HG03565 (cell line): ENCODE measurements at regions not wholly inside any gene's neighbourhood (a gene's known extent, or its start where the extent isn't known, plus 50 kb on each side); places are given as distances from the start of the nearest gene placed in this dataset.

ENCODE experiments used
- ATAC-seq: cut with Tn5 transposase; IDR thresholded peaks from one replicate; pipeline ENCODE4 v1.9.1; 2021; ENCODE audit warnings: mild to moderate bottlenecking, moderate library complexity; ENCODE audit not compliant: unreplicated experiment

DNA sequence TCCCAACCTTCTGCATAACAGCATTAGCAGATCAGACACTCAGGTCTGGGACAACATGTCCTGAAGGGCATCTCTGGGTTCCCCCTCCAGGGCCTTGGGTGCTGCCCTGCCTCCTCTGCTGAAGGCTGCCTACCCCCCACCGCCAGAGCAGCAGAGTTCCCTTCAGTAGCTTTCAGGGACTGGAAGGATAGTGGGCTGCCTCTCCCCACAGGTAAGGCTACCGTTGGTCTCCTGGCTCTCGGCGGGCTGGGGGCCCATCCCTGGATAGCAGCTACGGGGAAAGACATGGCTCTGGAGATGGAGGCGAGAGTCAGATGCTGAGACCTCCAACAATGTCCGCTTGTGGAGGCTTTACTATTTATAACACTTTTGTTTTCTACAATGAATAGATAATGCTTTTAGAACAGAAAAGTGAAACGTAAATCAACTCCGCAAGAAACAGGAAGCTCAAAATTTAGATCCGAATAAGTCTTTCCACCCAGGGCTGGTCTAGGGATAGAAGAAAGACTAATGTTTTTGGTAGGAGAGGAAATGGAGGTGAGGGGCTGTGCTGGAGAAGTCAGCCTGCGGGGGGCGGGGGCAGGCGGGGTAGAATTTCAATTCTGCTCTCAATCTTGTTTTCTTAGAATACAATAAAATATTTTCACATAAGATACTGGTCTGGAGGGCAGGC is 58.4 kb downstream of the ARL4C start:
- no peak for ATAC-seq

DNA sequence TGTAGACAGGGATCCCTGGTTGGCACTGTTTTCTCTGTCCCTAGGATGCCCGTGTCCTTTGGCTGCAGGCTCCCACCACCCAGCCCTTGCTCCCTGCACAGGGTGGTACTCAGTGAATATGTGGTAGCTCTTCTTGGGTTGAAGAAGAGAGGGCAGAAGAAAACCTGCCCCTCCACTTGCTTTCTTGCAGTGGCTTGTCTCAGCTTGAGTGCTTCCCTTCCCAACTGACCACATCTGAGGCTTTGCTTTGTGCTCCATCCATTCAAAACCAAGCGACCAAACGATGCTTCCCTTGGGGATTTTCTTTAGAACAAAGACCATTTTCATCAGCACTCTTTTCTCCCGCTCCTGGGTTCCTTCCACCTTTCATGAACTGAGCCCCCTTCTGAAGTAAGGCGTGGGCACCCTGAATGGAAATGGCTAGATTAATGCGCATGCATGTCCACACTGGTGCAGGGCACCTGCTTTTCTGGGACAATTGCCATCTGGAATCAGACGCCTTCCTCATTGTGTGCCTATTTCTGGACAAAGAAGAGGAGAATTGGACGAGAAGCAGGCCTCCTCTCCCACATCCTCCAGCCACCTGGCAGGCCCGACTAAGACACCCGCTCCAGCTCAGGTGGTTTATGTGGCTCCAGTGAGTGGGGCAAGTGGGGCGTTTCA is 59.1 kb downstream of the ARL4C start:
- no peak for ATAC-seq

DNA sequence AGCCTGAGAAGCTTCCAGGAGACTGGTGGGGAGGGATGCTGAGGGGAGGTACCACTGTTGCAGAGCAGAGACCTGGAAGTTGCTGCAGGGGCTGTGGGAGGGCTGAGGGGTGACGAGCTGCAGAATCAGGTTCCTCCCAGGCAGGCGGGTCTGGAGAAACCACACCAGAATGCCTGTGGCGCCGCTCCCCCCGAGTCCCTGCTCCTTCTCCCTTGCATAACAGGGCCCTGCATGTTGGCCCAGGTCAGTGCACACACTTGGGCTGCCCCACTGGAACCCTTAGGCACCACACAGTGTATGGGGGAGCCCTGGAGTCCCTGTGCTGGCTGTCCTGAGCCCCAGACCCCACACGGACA is 60.4 kb downstream of the ARL4C start:
- no peak for ATAC-seq

DNA sequence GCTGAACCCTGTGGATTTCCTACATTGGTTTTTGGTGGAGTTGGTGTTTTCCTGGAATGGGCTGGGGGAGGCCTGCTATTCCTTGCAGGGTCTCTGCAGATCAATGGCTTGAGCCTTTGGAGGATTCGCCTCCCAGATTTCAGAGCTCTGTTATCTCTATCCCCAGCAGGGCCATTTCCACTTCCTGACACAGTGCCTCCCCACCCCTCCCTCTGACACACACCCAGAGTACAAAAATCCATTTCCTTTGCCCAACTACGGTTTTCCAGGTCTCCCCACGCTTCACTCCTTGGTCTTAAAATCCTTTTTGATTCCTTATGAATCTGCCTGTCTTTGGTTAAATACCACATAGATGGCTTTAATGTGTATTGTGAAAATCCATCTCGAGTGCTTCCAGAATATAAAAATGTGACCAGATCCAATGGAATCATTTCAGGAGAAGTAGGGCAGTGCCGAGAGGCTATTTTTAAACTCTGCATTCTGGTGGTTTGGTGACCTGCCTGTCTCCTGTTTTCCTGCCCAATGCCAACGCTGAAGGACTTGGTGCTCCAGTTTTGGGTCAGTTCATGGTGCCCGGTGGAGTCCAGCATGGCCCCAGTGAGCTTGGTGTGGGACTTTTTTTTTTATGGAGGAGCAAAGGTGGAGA is 60.9 kb downstream of the ARL4C start:
- no peak for ATAC-seq

DNA sequence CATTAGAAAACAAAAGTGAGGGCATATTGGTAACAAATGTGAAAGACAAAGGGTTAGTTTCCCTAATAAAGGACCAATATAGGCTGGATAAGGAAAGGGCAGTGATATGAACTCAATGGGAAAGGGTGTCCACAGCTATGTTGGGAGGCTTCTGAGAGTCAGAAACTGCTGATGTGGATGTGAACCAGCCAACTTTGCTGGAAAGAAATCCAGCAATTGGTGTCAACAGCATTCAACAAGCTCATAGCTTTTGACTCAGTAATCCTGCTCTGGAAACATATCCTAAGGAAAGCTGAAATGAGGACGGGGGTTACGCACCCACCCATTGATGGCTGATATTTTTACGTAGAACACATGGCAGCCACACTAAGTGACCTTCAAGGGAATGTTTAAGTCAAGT is 63.7 kb downstream of the ARL4C start:
- ATAC-seq = no peak

DNA sequence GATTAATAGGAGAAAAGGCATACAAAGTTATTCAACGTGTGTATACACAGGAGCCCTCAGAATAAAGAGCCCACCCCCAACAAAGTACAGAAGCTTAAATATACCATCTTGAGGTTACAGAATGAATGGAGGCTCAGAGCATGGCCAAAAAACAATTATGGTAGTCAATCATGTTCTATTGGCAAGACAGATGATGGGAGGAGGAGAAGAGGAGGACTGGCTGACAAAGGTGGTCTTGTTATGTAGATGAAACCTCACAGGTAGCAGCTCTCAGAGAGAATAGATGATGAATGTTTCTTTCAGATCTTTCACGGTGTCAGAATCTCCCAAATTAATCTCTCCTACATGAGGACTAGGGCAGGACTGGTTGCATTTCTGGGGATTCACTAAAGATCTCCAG is 66.0 kb downstream of the ARL4C start:
- no peak for ATAC-seq

DNA sequence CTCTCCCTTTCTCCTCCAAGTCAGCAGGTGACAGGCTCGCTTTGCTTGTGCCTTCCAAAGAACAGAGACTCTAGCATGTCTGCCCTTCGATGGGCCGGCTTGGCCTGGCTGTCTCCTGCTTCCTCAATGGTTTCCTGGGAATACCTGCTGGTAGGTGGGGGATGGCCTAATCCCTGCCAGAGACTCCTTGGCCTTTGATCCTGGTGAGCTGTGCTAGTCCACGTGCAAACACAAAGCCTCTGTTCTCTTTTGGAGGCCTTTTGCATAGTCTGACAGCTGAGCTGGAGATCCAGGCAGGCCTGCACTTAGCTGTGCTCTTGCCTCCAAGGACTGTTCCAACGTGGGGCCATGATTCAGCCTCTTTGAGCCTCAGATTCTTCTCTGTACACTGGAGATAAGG is 67.6 kb downstream of the ARL4C start:
- no peak for ATAC-seq

DNA sequence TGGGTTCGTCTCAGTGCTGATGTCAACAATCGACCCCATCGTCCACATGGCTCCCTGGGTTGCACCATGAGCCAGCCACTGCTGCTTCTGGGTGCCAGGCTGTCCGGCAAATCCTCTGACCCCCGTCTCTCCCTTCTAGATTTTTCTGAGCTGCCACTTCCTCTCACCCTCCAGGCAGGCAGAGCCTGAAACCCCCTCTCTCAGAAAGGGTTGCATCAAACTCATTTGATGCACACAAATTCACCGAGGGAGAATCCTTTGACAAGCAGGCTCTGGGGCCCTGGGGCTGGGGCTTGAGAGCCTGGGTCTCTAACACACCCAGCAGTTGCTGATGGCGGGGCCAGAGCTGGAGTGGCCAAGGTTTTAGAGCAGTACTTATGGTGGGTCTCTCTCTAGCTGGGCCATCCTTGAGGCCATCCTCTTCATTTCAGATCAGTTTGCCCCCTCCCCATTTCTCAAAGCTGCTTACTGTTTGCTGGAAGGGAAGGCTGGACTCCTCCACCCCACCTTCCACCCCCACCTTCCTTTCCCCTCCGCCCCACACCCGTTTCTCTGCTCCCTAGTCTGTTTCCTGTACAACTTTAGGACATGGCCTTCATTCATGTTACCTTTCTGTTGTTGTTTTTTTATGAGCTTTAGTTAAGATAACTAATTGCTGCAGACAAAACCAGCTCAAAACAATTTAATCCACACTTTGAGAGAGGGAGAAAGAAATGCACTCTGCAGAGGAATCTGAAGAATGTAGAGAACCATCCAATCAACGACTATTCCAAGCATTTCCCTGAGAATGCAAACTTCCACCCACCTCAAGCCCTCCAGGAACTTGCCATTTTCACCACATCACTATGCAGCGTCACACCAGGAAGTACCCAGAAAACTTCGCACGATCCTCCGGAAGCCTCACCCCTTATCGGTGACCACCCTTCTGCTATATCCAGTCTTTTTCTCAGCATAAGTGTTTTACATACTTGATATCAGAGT is 69.5 kb downstream of the ARL4C start:
- ATAC-seq = no peak

DNA sequence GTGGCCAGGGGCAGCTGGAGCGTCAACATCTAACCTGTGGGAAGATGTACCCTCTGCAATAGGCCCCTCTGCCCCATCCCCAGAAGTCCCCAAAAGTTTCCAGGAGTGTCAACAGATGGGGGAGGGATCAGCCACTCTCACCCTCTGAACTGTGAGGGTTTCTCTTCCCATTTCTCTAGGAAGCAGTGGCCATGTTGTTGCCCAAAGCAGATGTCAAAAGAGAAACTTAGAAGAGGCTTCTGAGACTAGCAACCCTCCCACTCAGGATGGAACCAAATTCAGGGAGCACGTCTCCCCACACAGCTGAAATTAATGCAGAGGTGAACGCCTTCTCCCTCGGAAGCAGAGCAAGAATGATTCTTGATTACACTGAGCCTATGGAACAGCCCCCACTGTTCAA is 70.3 kb downstream of the ARL4C start:
- no peak for ATAC-seq

DNA sequence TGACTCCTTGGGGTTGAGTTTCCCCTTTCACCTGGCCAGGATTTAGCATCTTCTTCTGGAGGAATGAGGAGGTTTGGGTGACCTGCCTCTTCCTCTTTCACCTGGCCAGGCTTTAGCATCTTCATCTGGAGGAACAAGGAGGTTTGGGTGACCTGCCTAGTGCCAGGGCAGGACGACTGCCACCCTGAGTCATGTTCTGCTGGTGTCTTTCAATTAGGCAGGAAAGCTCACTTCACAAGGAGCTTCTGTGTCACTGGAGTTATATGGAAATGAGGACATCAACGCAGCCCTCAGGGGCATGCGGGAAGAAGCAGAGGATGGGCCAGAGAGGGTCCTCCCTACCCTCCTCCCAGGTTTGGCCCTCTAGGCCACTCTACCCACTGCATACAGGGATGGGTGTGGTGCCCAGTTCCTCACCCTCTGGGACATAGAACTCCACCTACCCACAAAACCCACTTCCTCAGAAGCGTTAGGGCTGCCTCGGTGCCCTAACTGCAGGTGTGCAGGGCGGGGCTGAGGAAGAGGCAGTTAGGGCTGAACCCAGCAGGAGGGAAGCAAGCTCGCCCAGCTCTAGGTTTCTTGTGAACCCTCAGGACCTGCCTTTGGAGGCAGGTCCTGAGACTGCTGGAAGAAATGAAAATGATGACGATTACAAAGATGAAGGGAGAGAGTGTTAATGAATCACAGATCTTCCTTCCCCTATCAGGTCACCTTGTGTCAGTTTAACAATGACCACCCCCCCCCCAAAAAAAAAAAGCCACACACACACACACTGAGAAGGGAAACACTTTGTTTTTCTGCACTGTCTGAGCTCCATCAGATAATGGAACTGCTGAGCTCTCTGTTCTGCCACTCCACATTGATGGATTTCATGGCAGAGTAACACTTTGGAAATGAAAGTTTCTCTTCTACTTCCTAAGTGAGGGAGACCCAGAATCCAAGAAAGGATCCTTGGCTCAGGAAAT is 71.0 kb downstream of the ARL4C start:
- peak; percentile 64 for ATAC-seq

DNA sequence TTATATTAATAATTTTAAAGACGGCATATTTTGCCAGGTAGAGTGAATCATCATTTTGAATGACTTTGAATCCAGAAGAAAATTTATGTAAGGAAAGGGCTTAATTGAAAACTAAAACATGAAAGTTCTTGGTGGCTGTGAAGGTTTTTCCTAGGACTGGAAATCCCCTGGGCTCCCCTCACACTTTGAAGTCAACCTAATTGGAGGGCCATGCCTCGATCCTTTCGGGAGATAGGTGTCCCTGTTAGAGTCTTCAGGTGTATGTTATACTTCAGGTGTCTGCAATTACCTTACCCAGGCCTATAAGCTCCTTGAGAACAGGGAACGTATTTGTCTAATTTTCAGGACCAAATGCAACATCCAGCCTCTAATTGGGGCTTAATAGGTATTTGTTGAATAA is 73.0 kb downstream of the ARL4C start:
- no peak for ATAC-seq

DNA sequence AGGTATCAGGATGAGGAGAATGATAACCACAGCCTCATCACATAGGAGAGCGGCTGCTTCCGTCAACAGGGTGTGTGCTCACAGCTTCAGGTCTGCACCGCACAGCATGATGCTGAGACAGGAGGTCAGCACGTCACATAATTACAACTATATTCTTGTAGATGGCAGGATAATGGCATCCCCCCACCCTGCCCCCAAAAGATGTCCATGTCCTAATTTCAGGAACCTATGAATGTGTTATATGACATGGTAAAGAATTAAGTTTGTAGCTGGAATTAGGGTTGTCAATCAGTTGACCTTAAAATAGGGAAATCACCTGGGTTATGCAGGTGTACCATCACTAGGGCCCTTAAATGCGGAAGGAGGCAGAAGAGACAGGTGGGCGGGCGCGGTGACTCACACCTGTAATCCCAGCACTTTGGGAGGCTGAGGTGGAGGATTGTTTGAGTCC is 73.9 kb downstream of the ARL4C start:
- no peak for ATAC-seq

DNA sequence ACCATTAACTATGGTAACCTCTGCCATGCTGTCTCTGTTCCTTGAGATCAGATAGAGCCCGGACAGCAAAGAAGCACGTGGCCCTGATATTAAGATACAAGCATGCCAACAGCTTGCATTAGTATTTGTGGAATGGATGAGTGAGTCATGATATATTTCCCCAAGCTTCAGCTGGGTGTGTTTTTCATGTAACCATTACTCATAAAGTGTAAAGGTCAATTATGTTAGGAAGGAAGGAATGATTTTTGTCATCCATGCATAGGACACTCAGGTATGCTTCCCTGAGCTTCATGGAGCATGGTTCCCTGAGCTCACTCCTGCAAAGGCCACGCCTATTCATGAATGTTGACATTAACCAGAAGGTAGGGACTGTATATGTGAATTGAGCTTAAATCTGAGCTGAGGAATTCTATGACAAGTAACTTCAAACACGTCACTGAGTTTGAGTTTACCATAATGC is 74.6 kb downstream of the ARL4C start:
- no peak for ATAC-seq

DNA sequence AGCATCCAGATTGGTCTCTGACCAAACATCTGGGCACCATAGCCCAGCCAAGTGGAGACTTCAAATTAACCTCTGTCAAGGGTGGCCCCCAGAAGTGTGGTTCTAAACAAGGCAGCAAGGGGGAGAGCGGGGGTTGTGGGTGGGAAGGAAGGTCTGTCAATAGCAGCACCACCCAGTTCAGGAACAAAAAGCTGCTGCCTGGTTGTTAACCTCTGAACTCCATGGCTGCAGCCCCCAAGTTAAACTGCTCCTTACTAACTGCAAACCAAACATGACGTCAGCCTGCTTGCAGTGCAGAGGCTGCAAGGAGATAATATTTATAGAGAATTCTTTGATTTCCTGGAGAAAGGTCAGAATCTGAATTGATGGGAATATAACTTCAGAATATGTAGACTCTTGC is 76.5 kb downstream of the ARL4C start:
- no peak for ATAC-seq

DNA sequence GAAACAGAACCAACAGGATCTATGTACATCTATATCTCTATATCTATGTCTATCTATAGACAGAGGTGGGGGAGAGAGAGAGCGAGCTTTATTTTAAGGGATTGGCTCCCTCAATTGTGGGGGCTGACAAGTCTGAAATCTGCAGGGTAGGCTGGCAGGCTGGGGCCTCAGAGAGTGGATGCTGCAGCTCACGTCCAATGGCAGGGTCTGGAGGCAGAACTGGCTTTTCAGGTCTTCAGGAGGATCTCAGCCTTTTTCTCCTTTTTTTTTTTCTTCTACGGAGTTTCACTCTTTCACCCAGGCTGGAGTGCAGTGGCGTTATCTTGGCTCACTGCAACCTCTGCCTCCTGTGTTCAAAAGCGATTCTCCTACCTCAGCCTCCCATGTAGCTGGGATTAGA is 77.2 kb downstream of the ARL4C start:
- no peak for ATAC-seq

DNA sequence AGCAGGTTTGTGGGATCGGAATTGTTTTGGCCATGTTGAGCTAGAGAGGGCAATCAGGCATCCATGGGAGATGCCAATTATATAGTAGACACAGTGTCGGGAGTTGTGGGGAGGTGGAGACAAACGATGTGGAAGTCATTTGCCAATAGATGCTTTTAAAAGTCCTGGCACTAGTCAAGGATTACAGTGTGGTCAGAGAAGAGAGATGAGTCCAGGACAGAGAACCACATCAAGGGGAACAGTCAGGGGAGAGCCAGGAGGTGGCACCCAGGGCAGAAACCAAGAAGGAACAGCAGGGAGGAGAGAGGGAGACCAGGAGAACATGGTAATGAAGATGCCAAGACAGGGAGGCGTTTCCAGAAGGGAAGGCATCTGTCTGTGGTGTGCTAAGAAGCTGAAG is 81.2 kb downstream of the ARL4C start:
- no peak for ATAC-seq

DNA sequence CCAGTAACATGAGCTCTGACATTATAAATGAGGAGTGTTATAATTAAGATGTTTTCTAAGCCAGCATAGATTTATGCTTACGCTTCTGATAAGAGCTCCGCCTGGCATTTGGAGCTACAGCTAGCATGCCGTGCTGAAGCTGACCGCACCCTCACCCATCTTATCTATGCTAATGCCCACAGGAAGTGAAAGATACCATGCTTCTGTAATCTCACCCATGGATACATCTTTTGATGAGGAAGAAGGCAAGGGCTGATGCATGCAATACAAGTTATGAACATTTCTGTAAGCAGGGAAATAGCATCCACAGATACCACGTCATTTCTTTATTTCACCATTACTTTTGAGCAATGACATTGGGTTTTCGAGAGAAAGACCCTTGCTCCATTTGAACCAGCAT is 82.3 kb downstream of the ARL4C start:
- ATAC-seq = no peak

DNA sequence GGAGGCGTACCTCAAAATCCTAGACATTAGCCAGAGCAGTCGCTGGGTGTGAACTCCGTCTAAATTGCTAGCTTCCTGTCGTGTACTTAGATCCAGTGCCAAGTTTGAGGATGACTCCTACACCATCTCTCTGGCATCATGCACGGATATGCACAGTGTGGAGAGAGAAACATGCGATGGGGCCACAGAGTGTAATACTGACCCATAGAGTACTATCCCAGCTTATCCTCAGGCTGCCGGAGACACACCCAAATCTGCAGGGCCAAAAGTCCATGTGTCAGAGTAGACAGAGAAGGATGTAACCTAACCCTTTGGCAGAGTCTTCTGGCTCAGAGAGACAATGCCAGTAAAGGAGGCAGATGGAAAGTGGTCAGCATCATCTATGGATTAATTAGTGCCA is 84.2 kb downstream of the ARL4C start:
- no peak for ATAC-seq

DNA sequence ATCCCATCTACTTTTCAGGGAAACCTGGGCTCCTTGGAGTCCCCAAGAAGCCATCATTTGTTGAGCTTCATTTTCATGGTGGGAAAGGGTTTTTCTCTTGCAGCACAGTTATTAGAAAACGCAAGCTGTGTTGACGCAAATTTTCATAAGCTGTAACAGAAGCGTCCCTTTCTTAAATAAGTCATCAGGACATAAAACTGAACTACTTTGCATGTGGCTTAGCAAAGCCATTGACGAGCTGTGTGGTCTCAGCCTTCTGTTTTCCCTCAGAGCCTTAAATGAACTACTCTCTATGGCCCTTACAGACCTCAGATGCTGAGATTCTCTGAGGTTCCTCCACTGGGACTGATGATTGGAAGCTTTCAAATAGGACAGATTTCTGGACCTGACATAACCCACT is 85.1 kb downstream of the ARL4C start:
- ATAC-seq = no peak

DNA sequence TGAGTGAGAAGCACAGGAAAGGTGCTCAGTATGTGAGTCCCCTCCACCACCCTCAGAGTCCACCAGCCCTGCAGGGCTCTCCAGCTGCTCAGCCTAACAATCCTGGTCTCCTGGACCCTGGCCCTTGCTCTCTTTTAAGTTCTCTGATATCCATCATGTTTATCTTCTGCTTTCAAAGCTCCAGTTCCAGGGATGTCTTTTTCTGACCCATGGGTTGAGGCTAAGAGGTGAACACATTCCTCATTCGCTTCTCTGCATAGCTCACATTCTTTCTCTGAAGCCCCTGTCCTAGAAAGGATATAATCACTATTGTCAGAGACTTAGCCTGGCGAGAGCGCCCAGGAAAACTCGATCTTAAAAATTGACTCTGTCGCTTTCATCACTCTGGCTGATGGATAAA is 86.4 kb downstream of the ARL4C start:
- ATAC-seq = no peak
